ENCODE measurements at regions not wholly inside any gene's neighbourhood (a gene's known extent, or its start where the extent isn't known, plus 50 kb on each side); places are given as distances from the start of the nearest gene placed in this dataset.

- no peak for TF ChIP-seq CTCF (IDR thresholded peaks at IDR 0.05; ENCODE audit: low read depth, low read length)
- POLR2A ChIA-PET = no interaction called here
- H3K9me3 ChIP-seq (ENCODE audit: control insufficient read depth, insufficient read depth, low read length) = peaks cover 9% of the 10 kb centered on the region
- CTCF ChIA-PET = no interaction called here
- no peak overlapping the region for H3K27ac ChIP-seq (ENCODE audit: low read depth, low read length)
- H3K4me3 ChIP-seq (ENCODE audit: low read depth, low read length) = no peak overlapping the region
- H3K27me3 ChIP-seq (ENCODE audit: control insufficient read depth, insufficient read depth, low read length) = no peaks in the 10 kb centered on the region
- no peak for DNase-seq (ENCODE audit: low read depth, low spot score)
These were observed 450.6 kb upstream of the SORCS1 start for GRCh38 chr10:107614939-107615685.

- H3K9me3 ChIP-seq (ENCODE audit: control insufficient read depth, insufficient read depth, low read length) = no peaks in the 10 kb centered on the region
- ChIA-PET CTCF (no interaction called here), POLR2A (no interaction called here)
- no peak overlapping the region for H3K27ac ChIP-seq (ENCODE audit: low read depth, low read length)
- no peak for TF ChIP-seq CTCF (IDR thresholded peaks at IDR 0.05; ENCODE audit: low read depth, low read length)
- no peak for DNase-seq (ENCODE audit: low read depth, low spot score)
- no peaks in the 10 kb centered on the region for H3K27me3 ChIP-seq (ENCODE audit: control insufficient read depth, insufficient read depth, low read length)
- no peak overlapping the region for H3K4me3 ChIP-seq (ENCODE audit: low read depth, low read length)
These were observed 446.6 kb upstream of the SORCS1 start for GRCh38 chr10:107611115-107611514.

- Histone ChIP-seq H3K27me3 (ENCODE audit: control insufficient read depth, insufficient read depth, low read length) (no peaks in the 10 kb centered on the region), H3K27ac (ENCODE audit: low read depth, low read length) (no peak overlapping the region), H3K4me3 (ENCODE audit: low read depth, low read length) (no peak overlapping the region), H3K9me3 (ENCODE audit: control insufficient read depth, insufficient read depth, low read length) (peaks cover 17% of the 10 kb centered on the region)
- ChIA-PET CTCF (no interaction called here), POLR2A (no interaction called here)
- no peak for DNase-seq (ENCODE audit: low read depth, low spot score)
- TF ChIP-seq CTCF (IDR thresholded peaks at IDR 0.05; ENCODE audit: low read depth, low read length) = no peak
These were observed 424.6 kb upstream of the SORCS1 start for GRCh38 chr10:107589081-107589480.

- Histone ChIP-seq H3K27me3 (ENCODE audit: control insufficient read depth, insufficient read depth, low read length) (no peaks in the 10 kb centered on the region), H3K9me3 (ENCODE audit: control insufficient read depth, insufficient read depth, low read length) (peaks cover 12% of the 10 kb centered on the region), H3K4me3 (ENCODE audit: low read depth, low read length) (no peak overlapping the region), H3K27ac (ENCODE audit: low read depth, low read length) (no peak overlapping the region)
- ChIA-PET CTCF (no interaction called here), POLR2A (no interaction called here)
- TF ChIP-seq CTCF (IDR thresholded peaks at IDR 0.05; ENCODE audit: low read depth, low read length) = no peak
- no peak for DNase-seq (ENCODE audit: low read depth, low spot score)
These were observed 421.1 kb upstream of the SORCS1 start for GRCh38 chr10:107585630-107586029.

GRCh38 chr10:107583974-107584373, 419.5 kb upstream of the SORCS1 start:
- H3K27me3 ChIP-seq (ENCODE audit: control insufficient read depth, insufficient read depth, low read length) = no peaks in the 10 kb centered on the region
- no peak overlapping the region for H3K4me3 ChIP-seq (ENCODE audit: low read depth, low read length)
- no peak overlapping the region for H3K27ac ChIP-seq (ENCODE audit: low read depth, low read length)
- ChIA-PET POLR2A (no interaction called here), CTCF (no interaction called here)
- no peak for TF ChIP-seq CTCF (IDR thresholded peaks at IDR 0.05; ENCODE audit: low read depth, low read length)
- peaks cover 12% of the 10 kb centered on the region for H3K9me3 ChIP-seq (ENCODE audit: control insufficient read depth, insufficient read depth, low read length)
- DNase-seq (ENCODE audit: low read depth, low spot score) = no peak
